Karpas-422 (cell line): ENCODE measurements at regions not wholly inside any gene's neighbourhood (a gene's known extent, or its start where the extent isn't known, plus 50 kb on each side); places are given as distances from the start of the nearest gene placed in this dataset.

Experiments used
- DNase-seq: peaks from one replicate; pipeline ENCODE4 v3.0.0-alpha.2; 2015
- H2AFZ ChIP-seq: fragments of 200-600 bp; sonication (generic); 2 replicates; pipeline ENCODE4 v1.6.1; 2014; ENCODE audit warnings: antibody characterized with exemption, low read length, mixed read lengths
- H3K27ac ChIP-seq: fragments of 200-600 bp; sonication (generic); 2 replicates; pipeline ENCODE4 v1.5.1; 2014; ENCODE audit warnings: mild to moderate bottlenecking, low read length, moderate library complexity
- H3K27me3 ChIP-seq: fragments of 200-600 bp; sonication (generic); 2 replicates; pipeline ENCODE4 v1.6.1; 2014; ENCODE audit warnings: low read length, mixed read lengths
- H3K36me3 ChIP-seq: fragments of 200-600 bp; sonication (generic); 2 replicates; pipeline ENCODE4 v1.6.1; 2014; ENCODE audit warnings: low read length, mixed read lengths; ENCODE audit not compliant: insufficient read depth
- H3K4me1 ChIP-seq: fragments of 200-600 bp; sonication (generic); 2 replicates; pipeline ENCODE4 v1.6.1; 2014; ENCODE audit warnings: mild to moderate bottlenecking, low read length, mixed read lengths
- H3K4me2 ChIP-seq: fragments of 200-600 bp; sonication (generic); 2 replicates; pipeline ENCODE4 v1.6.1; 2014; ENCODE audit warnings: low read length, low read depth, mild to moderate bottlenecking; ENCODE audit not compliant: poor library complexity, severe bottlenecking
- H3K4me3 ChIP-seq: fragments of 200-600 bp; sonication (generic); 2 replicates; pipeline ENCODE4 v1.5.1; 2014; ENCODE audit warnings: mild to moderate bottlenecking, antibody characterized with exemption, low read length, mixed read lengths
- H3K79me2 ChIP-seq: fragments of 200-600 bp; sonication (generic); 2 replicates; pipeline ENCODE4 v1.6.1; 2014; ENCODE audit warnings: mild to moderate bottlenecking, low read length, mixed read lengths
- H3K9ac ChIP-seq: fragments of 200-600 bp; sonication (generic); 2 replicates; pipeline ENCODE4 v1.6.0; 2014; ENCODE audit warnings: low read length
- H3K9me2 ChIP-seq: fragments of 200-600 bp; sonication (generic), shearing (Covaris generic); replicated peaks from 2 replicates; pipeline ENCODE4 v1.6.0; 2014; ENCODE audit warnings: mild to moderate bottlenecking, low read length, moderate library complexity; ENCODE audit not compliant: insufficient read depth
- H3K9me3 ChIP-seq: fragments of 300-700, 200-600 bp; sonication (generic); 2 replicates; pipeline ENCODE4 v1.6.1; 2014; ENCODE audit warnings: low read length, mixed read lengths
- H4K20me1 ChIP-seq: fragments of 200-600 bp; sonication (generic); 2 replicates; pipeline ENCODE4 v1.6.1; 2014; ENCODE audit warnings: mild to moderate bottlenecking, antibody characterized with exemption, low read length, low read depth; ENCODE audit not compliant: insufficient read depth

DNA sequence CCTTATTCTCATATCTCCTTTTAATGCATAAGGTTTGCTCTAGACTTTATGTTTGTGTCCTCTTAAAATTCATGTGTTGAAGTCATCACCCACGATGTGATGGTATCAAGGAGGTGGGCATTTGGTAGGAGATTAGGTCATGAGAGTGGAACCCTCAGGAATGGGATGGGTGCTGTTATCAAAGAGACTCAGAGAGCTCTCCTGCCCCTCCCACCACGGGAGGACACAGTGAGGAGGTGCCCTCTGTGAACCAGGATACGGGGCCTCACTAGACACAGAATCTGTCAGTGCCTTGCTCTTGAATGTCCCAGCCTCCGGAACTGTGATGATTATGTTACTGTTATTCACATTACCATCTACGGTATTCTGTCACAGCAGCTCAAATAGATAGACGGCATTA is 359.0 kb downstream of the IRX1 start:
- peaks cover 20% of the 10 kb centered on the region for H3K9me3 ChIP-seq

DNA sequence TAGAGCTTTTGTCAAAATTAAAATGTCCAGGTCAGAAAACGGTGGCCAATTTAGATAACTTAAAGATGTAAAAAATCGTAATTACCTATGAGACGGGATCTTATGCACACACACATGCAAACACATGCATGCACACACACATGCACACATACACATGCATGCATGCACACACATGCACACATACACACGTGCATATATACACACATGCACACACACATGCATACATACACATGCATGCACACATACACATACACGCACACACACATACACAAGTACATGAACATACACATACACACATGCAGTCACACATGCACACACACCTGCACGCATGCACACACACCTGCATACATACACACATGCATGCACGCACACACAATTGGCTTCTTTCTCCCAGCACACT is 362.0 kb downstream of the IRX1 start:
- no peak for DNase-seq
- Histone ChIP-seq H4K20me1 (no peaks in the 10 kb centered on the region), H3K4me3 (no peak overlapping the region), H2AFZ (no peak overlapping the region), H3K9me3 (peaks cover 28% of the 10 kb centered on the region), H3K4me1 (no peaks in the 10 kb centered on the region), H3K79me2 (no peaks in the 10 kb centered on the region), H3K27ac (no peak overlapping the region), H3K36me3 (no peaks in the 10 kb centered on the region), H3K9ac (no peak overlapping the region), H3K4me2 (no peak overlapping the region), H3K27me3 (no peaks in the 10 kb centered on the region), H3K9me2 (no peaks in the 10 kb centered on the region)

More for the DNA sequence above, 359.0 kb downstream of the IRX1 start:
- no peaks in the 10 kb centered on the region for H3K36me3 ChIP-seq
- no peak overlapping the region for H3K27ac ChIP-seq
- H3K27me3 ChIP-seq = no peaks in the 10 kb centered on the region
- no peaks in the 10 kb centered on the region for H3K9me2 ChIP-seq
- no peak overlapping the region for H3K4me2 ChIP-seq
- H3K4me3 ChIP-seq = no peak overlapping the region
- H4K20me1 ChIP-seq = no peaks in the 10 kb centered on the region
- no peak overlapping the region for H2AFZ ChIP-seq
- no peaks in the 10 kb centered on the region for H3K4me1 ChIP-seq
- H3K9ac ChIP-seq = no peak overlapping the region
- no peak for DNase-seq
- H3K79me2 ChIP-seq = no peaks in the 10 kb centered on the region

DNA sequence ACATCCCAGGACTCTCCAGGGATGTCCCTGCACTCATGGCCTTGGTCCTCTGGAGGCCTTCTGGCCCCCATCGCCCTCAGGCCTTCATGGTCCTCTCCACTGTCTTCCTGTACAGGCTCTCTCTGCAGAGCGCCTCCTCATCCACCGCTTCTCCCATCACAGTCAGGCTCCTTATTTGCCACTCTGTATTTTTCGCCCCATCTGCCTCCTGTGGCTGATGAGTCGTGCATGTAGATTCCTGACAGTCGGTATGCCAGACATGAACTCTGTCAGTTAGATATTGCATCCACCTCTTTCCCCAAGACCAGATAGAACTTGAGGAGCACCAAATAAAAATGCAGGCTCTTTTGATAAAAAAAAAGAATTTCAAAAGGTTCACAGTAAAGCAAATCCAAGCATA is 362.8 kb downstream of the IRX1 start:
- no peaks in the 10 kb centered on the region for H3K4me1 ChIP-seq
- H4K20me1 ChIP-seq = no peaks in the 10 kb centered on the region
- H3K27ac ChIP-seq = no peak overlapping the region
- no peaks in the 10 kb centered on the region for H3K79me2 ChIP-seq
- H3K9me2 ChIP-seq = no peaks in the 10 kb centered on the region
- no peak for DNase-seq
- no peaks in the 10 kb centered on the region for H3K36me3 ChIP-seq
- no peaks in the 10 kb centered on the region for H3K27me3 ChIP-seq
- H3K9me3 ChIP-seq = peaks cover 35% of the 10 kb centered on the region
- H3K9ac ChIP-seq = no peak overlapping the region
- no peak overlapping the region for H3K4me3 ChIP-seq
- H2AFZ ChIP-seq = no peak overlapping the region
- no peak overlapping the region for H3K4me2 ChIP-seq

DNA sequence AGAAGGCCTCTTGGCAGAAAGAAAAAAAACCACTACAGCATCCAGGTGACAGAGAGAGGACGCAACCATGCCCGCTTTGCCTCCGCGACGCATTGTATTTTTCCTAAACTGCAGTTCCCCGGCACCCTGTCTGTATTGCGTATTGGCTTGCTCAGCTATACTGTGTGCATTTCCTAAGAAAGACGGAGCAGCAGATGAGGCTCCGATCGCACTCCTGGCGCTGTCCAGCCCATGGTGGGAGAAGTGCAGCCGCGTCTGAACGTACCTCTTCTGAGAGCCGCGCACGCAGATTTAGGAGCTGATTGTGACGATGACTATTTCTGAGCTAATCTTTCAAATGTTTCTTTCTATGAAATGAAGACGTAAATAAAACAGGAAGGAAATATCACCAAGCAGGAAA is 366.5 kb downstream of the IRX1 start:
- H2AFZ ChIP-seq = no peak overlapping the region
- no peak overlapping the region for H3K9ac ChIP-seq
- H3K27me3 ChIP-seq = no peaks in the 10 kb centered on the region
- H3K36me3 ChIP-seq = no peaks in the 10 kb centered on the region
- H3K27ac ChIP-seq = no peak overlapping the region
- H3K4me3 ChIP-seq = no peak overlapping the region
- DNase-seq = no peak
- H3K4me2 ChIP-seq = no peak overlapping the region
- H3K9me2 ChIP-seq = no peaks in the 10 kb centered on the region
- no peaks in the 10 kb centered on the region for H3K79me2 ChIP-seq
- no peaks in the 10 kb centered on the region for H3K4me1 ChIP-seq
- no peaks in the 10 kb centered on the region for H4K20me1 ChIP-seq
- peaks cover 28% of the 10 kb centered on the region for H3K9me3 ChIP-seq

DNA sequence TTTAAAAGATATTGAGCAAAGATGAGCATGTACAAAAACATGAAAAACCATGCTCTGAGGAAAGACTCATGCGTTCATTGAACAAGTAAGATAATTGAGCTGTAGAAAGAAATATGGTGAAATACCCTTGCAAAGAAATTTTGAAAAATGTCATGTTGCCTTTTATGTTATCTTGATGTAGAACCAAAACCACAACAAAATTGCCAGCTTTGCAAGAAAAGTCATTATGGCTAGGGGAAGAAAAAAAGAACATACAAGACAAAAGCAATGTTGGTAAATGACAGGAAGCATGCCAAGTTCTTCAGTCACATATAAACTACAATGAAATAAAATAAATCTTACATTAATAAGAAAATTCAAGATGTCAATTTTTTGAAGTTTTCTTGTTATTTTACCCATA is 368.0 kb downstream of the IRX1 start:
- Histone ChIP-seq H3K4me1 (no peaks in the 10 kb centered on the region), H3K9ac (no peak overlapping the region), H3K79me2 (no peaks in the 10 kb centered on the region), H3K4me3 (no peak overlapping the region), H3K27me3 (no peaks in the 10 kb centered on the region), H4K20me1 (no peaks in the 10 kb centered on the region), H3K4me2 (no peak overlapping the region), H3K36me3 (no peaks in the 10 kb centered on the region), H3K27ac (no peak overlapping the region), H2AFZ (no peak overlapping the region), H3K9me2 (no peaks in the 10 kb centered on the region), H3K9me3 (peaks cover 31% of the 10 kb centered on the region)
- no peak for DNase-seq

DNA sequence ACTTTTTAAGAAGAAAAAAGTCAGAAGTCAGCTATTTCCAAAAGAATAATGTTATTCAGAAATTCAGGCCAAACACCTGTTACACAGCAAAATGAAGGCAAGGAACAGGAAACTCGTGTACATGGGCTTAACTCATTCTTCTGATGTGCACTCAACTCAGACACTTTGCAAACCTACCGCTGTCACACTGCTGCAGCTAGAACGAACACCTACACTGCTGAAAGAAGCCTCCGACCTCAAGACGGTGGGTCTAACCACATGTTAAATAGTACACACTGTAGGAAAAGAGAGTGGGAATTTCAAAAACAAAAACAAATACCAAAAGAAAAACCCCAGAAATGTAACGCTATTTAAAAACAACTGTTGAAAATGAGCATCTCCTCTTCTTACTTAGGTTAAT is 384.5 kb downstream of the IRX1 start:
- no peaks in the 10 kb centered on the region for H3K27me3 ChIP-seq

DNA sequence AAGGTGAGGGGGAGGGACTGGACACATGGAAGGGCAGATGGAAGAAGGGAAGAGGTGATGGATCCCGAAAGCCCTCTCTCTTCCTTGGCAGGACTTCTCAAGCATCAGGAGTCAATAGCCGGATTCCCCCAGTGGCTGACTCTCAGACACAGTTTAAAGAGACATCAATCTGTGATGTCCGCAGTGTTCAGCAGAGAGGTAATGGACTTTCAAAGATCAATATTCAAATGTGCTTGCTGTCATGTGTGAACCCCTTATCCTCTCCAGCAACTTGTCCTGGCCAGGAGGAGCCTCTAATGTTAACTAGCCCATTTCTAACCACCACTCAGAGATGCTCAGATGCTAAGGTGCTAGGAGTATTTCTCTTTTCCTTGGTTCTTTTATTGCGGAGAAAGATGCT is 392.2 kb downstream of the IRX1 start:
- DNase-seq = no peak
- Histone ChIP-seq H4K20me1 (no peaks in the 10 kb centered on the region), H3K4me1 (no peaks in the 10 kb centered on the region), H3K9me3 (peaks cover 14% of the 10 kb centered on the region), H3K4me2 (no peak overlapping the region), H3K36me3 (no peaks in the 10 kb centered on the region; the same call in 1 of the 2 replicates), H3K27me3 (no peaks in the 10 kb centered on the region), H3K27ac (no peak overlapping the region), H3K4me3 (no peak overlapping the region), H3K79me2 (no peaks in the 10 kb centered on the region), H3K9me2 (no peaks in the 10 kb centered on the region), H3K9ac (no peak overlapping the region), H2AFZ (no peak overlapping the region)

More for the DNA sequence above, 384.5 kb downstream of the IRX1 start:
- Histone ChIP-seq H3K79me2 (no peaks in the 10 kb centered on the region), H3K4me2 (no peak overlapping the region), H2AFZ (no peak overlapping the region), H3K27ac (no peak overlapping the region), H3K9me3 (peaks cover 23% of the 10 kb centered on the region; the same call in 1 of the 2 replicates), H3K36me3 (no peaks in the 10 kb centered on the region; the same call in 1 of the 2 replicates), H3K9me2 (no peaks in the 10 kb centered on the region), H4K20me1 (no peaks in the 10 kb centered on the region), H3K9ac (no peak overlapping the region), H3K4me3 (no peak overlapping the region), H3K4me1 (no peaks in the 10 kb centered on the region)
- no peak for DNase-seq

DNA sequence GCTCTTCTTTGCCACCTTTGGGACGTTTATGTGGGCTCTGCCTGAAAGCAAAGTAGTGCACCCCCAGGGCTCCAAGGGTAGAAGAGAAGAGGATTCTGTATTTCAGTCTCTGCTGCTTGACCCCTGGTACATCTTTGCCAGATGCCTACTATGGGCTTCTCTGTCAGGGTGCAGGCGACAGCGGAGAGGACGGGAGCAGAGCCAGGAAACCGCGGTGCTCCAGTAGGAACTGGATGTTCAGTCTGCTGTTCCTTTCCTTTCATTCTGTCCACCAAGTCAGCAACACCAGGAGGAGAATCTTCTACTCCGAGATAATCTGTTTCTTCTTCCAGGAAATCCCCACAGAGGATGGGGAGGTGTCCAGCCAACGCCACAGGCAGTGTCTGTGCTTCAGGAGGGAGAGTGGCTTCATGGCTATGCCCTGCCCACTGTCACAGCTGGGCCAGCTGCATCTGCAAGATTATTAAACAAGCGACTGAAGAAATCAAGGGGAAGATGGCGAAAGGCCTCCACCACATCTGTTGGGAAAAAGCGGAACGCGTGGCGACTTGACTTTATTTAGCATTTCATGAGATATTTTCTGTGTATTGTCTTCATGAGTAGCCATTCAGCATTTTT is 398.3 kb downstream of the IRX1 start:
- Histone ChIP-seq H3K36me3 (no peaks in the 10 kb centered on the region), H3K9ac (no peak overlapping the region), H3K4me1 (no peaks in the 10 kb centered on the region), H3K79me2 (no peaks in the 10 kb centered on the region), H2AFZ (no peak overlapping the region), H3K27ac (no peak overlapping the region), H3K9me3 (peaks cover 15% of the 10 kb centered on the region), H3K9me2 (no peaks in the 10 kb centered on the region), H3K27me3 (no peaks in the 10 kb centered on the region), H3K4me3 (no peak overlapping the region), H3K4me2 (no peak overlapping the region), H4K20me1 (no peaks in the 10 kb centered on the region)
- DNase-seq = no peak
